Activated naive CD8-positive, alpha-beta T cell (primary cell): ENCODE measurements at regions not wholly inside any gene's neighbourhood (a gene's known extent, or its start where the extent isn't known, plus 50 kb on each side); places are given as distances from the start of the nearest gene placed in this dataset.

Experiments
- H3K27ac Mint-ChIP-seq: one replicate; pipeline ENCODE4 v1.8.0; 2021; ENCODE audit warnings: mixed read lengths
- H3K27me3 Mint-ChIP-seq: one replicate; pipeline ENCODE4 v1.8.0; 2021; ENCODE audit warnings: mixed read lengths
- H3K36me3 Mint-ChIP-seq: one replicate; pipeline ENCODE4 v1.8.0; 2021; ENCODE audit warnings: mixed read lengths
- H3K4me1 Mint-ChIP-seq: one replicate; pipeline ENCODE4 v1.8.0; 2021; ENCODE audit warnings: low read depth, mixed read lengths
- H3K4me3 Mint-ChIP-seq: one replicate; pipeline ENCODE4 v1.8.0; 2021; ENCODE audit warnings: mild to moderate bottlenecking, mixed read lengths
- H3K9me3 Mint-ChIP-seq: one replicate; pipeline ENCODE4 v1.8.0; 2021; ENCODE audit warnings: low read depth, mixed read lengths

DNA sequence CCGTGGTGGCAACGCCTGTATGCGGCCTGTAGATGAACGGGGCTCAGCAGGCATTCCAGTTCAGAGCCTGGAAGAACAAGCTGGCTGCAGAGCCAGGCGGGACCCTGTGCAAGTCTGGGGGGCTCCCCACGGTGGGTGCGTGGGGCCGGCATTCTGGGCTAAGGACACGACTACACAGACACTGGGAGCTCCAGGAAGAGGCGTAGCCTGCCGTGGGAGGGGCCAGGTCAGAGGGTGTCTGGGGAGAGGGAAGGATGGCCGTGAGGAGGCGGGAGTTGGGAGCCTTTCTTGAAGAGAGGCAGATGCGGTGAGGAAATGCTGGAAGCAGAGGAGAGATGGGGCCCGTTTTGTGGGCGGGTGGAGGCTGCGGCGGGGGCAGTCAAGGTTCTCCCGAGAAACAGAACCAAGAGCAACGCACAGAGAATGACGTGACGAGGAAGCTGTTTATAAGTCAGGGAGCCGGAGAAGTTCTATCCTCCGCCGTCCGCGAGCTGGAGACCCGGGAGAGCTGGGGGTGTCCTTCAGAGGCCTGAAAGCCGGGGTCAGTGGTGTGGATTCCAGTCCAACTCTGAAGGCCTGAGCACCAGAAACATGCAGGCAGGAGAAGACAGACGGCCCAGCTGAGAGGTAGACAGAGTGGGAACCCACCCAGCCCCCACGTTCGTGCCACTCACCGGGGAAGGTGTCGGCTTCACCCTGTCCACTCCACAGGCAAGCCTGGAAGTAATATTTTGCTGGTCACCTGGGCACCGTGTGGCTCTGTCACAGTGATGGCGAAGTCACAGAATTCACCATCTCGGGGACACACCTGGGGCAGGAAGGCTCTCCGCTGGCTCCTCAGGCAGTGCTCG lies 529.6 kb downstream of the BRD1 start:
- Mint-ChIP-seq H3K27me3 (no peaks in the 10 kb centered on the region), H3K4me1 (no peaks in the 10 kb centered on the region), H3K4me3 (no peak overlapping the region), H3K36me3 (peaks cover 4% of the 10 kb centered on the region), H3K27ac (no peak overlapping the region), H3K9me3 (peaks cover 10% of the 10 kb centered on the region)

DNA sequence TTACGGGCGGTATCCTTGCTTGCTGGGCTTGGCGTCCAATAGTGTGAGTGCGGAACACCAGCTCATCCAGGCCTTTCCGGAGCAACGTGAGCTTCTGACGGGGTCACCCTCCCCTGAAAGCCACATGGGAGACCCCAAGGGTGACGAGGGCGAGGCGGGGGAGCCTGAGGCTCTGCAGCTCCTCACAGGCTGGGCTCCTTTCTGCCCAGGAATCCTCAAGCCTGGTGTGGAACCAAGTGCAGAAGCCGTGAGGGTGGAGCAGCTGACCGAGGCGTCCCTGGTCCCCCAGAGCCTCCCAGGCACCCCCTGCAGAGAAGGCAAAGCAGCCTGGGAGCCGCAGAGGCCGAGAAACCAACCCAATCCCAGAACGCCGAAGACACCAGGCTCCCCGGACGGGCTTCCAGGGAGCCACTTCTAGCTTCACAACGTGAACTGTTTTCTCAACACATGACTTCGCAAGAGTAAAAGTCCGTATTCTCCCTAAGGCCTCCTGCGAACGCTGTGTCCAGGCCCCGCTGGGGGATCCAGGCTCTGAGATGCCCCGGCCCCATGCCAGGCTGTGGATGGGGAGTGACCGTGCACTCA lies 530.3 kb downstream of the BRD1 start:
- peaks cover 4% of the 10 kb centered on the region for H3K36me3 Mint-ChIP-seq
- H3K27me3 Mint-ChIP-seq = no peaks in the 10 kb centered on the region
- H3K4me3 Mint-ChIP-seq = no peak overlapping the region
- H3K27ac Mint-ChIP-seq = no peak overlapping the region
- peaks cover 10% of the 10 kb centered on the region for H3K9me3 Mint-ChIP-seq
- H3K4me1 Mint-ChIP-seq = no peaks in the 10 kb centered on the region

DNA sequence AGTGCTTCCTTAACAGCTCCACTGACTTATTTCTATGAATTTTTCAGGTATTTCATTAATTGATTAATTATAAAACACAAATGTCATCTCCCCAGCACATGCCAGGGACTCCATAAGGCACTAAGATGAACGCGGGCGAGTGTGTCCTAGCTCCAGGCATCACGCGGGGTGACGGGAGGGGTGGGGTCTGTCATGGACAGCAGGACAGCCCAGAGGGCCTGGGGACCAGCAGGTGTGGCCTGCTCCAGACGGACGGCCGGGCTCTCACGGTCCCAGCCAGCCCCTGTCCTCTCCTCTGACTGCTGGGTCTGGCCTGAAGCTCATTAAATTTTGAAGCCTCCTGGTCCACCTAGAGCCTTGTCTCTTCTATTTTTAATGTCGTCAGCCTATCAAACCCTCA lies 531.1 kb downstream of the BRD1 start:
- Mint-ChIP-seq H3K27ac (no peak overlapping the region), H3K36me3 (peaks cover 4% of the 10 kb centered on the region), H3K4me3 (no peak overlapping the region), H3K4me1 (no peaks in the 10 kb centered on the region), H3K9me3 (peaks cover 10% of the 10 kb centered on the region), H3K27me3 (no peaks in the 10 kb centered on the region)

DNA sequence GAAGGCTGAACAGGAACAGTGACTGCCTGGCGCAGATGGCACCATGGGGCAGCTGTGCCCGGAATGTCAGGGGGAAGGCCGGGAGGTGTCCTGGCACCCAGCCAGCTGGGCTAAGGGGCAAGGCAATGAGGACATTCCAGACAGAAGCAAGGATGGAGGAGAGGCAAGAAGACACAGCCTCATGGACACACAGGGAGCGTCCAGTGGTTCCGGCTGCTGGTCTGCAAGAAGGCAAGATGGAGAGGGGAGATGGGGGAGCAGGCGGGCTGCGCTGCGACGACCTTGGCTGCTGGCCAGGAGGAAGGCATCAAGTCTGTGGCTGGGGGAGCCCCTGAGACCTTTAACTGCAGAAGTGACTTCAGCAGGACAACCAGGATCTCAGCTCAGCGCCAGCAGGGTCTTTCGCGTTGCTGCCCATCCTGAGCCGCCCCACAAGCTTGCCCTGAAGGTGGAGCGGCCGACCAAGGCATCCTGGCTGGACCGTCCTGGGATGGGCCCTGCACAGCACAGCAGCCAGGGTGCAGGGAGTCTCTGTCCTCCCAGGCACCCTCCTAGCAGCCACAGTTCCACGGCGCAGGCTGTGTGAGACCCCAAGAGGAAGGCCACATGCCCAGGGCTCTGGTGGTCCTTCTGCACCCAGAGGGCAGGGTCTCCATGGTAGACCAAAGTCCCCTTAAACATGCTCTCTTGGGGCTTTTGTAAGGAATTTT lies 531.7 kb downstream of the BRD1 start:
- Mint-ChIP-seq H3K27ac (no peak overlapping the region), H3K36me3 (peaks cover 4% of the 10 kb centered on the region), H3K27me3 (no peaks in the 10 kb centered on the region), H3K4me1 (no peaks in the 10 kb centered on the region), H3K4me3 (no peak overlapping the region), H3K9me3 (peaks cover 10% of the 10 kb centered on the region)

DNA sequence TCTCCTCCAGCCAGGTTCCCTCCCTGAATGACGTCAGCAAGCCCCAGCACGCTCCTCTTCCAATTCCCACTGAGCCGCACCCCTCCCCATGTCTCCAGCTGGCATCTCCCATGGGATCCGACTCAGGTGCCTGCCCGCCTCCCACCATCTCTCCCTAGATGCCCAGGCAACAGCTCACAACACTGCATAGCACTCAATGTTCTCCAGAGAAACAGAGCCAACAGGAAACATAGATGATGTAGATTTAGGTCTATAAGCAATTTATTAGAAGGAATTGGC lies 532.3 kb downstream of the BRD1 start:
- no peak overlapping the region for H3K4me3 Mint-ChIP-seq
- H3K27me3 Mint-ChIP-seq = no peaks in the 10 kb centered on the region
- no peaks in the 10 kb centered on the region for H3K4me1 Mint-ChIP-seq
- peaks cover 4% of the 10 kb centered on the region for H3K36me3 Mint-ChIP-seq
- peaks cover 10% of the 10 kb centered on the region for H3K9me3 Mint-ChIP-seq
- no peak overlapping the region for H3K27ac Mint-ChIP-seq

DNA sequence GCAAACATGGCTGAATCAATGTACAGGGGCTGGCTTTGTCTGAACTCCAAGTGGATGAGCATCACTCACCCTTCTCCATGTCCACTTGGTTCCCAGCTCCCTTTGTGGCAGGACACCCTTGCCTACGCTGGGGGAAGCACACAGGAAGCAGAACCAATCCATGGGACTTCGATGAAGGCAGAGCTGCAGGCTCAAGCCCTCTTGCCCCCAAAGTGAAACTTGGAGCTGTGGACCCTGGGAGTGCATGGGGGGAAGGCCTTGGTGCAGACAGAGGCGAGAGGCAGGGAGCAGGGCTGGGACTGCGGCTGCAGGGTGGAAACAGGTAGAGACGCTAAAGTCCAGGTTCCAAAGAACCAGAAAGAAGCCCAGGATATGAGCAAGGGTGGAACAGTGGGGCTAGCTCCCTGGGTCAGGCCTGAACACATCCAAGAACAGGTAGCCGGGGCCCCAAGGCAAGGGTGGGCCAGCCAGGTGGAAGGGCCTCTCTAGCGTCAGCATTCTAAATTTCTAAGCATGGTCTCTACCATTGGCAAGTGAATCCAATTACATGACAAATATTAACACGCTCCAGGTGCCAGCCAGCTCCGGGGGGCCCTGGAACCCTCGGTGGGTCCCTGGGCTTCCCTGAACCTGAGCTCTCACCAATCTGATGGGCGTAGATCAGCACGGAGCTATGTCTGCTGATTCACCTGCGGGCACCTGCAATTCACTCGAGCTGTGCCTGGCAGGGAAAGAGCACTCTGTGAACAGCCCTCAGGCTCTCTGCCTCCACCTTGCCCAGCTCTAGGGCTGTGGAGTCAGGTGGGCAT lies 532.8 kb downstream of the BRD1 start:
- peaks cover 10% of the 10 kb centered on the region for H3K9me3 Mint-ChIP-seq

DNA sequence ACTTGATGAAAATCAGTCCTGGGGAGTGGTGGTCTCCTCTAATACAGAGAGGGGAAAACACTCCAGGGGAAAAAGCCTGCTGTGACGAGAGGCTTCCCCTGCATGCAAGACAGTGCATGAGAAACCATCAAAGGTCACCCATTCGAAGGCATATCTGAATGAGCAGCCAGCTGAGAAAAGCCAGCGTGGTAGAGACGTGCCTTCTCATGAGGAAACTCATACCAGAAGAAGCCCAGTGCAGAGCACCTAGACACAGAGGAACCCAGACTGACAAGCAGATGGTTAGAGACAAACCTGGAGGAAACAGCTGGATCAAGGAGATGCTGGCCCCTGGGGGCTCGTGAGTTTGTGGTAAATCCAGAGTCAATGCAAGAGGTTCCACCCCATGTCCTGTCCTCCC lies 534.8 kb downstream of the BRD1 start:
- H3K36me3 Mint-ChIP-seq = peaks cover 4% of the 10 kb centered on the region
- H3K27me3 Mint-ChIP-seq = no peaks in the 10 kb centered on the region
- peaks cover 10% of the 10 kb centered on the region for H3K9me3 Mint-ChIP-seq
- no peaks in the 10 kb centered on the region for H3K4me1 Mint-ChIP-seq
- no peak overlapping the region for H3K27ac Mint-ChIP-seq
- no peak overlapping the region for H3K4me3 Mint-ChIP-seq

More for the DNA sequence above, 532.8 kb downstream of the BRD1 start:
- Mint-ChIP-seq H3K36me3 (peaks cover 4% of the 10 kb centered on the region), H3K4me1 (no peaks in the 10 kb centered on the region), H3K4me3 (no peak overlapping the region), H3K27ac (no peak overlapping the region), H3K27me3 (no peaks in the 10 kb centered on the region)

DNA sequence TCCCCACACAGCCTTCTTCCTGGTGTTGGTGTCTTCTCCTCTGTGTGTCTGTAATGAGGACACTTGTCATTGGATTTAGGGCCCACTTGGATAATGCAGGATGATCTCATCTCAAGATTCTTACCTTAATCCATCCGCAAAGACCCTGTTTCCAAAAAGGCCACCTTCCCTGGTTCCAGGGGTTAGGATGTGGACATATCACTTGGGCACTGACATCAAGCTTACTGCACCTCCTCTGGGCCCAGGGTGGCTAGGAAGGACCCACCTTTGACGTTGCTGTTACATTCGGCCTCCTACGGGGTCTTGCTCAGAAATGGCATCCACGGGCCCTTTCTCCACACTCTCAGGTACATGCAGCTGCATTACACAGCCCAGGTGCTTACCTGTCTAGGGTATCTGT lies 535.9 kb downstream of the BRD1 start:
- Mint-ChIP-seq H3K4me1 (no peaks in the 10 kb centered on the region), H3K9me3 (peaks cover 10% of the 10 kb centered on the region), H3K4me3 (no peak overlapping the region), H3K36me3 (peaks cover 4% of the 10 kb centered on the region), H3K27me3 (no peaks in the 10 kb centered on the region), H3K27ac (no peak overlapping the region)

DNA sequence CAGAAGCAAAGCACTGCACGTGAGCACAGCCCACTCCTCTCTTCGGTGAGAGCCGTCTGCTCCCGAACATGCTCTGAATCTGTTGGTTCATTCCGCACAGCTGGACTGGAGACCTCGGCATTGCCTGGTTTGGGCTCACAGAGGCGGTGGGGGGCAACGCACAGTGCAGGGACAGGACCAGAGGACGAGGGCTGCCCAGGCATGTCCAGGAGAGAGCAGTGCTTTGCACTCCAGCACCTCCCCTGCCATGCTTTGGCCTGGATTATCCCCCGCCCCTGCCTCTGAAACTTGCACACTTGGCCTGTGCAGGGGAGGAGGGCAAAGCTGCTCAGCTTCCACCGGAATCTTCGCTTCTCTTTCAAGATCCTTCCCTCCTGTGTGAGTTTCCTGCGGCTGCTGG lies 536.5 kb downstream of the BRD1 start:
- H3K27me3 Mint-ChIP-seq = no peaks in the 10 kb centered on the region
- H3K4me1 Mint-ChIP-seq = no peaks in the 10 kb centered on the region
- no peak overlapping the region for H3K27ac Mint-ChIP-seq
- H3K9me3 Mint-ChIP-seq = peaks cover 10% of the 10 kb centered on the region
- no peak overlapping the region for H3K4me3 Mint-ChIP-seq
- H3K36me3 Mint-ChIP-seq = peaks cover 4% of the 10 kb centered on the region

DNA sequence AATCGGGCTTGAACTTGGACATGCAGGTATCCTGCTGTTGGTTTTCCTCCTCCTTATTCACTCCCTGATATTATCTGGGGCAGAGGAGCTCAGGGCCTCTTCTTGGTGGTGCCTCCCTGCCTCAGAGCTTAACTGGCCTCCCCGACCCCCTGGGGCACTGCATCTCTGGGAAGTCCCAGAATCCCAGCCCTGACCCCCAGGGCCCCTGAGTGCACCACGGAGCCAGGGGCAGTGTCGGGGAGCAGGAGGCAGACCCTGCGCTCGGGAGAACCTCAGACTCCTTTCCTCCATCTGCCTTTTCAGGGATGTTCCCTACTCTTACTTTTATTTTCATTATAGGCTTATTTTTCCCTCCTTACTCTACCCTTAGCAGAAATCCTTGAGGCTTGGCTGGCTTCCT lies 537.0 kb downstream of the BRD1 start:
- no peaks in the 10 kb centered on the region for H3K4me1 Mint-ChIP-seq
- H3K27me3 Mint-ChIP-seq = no peaks in the 10 kb centered on the region
- no peak overlapping the region for H3K27ac Mint-ChIP-seq
- H3K9me3 Mint-ChIP-seq = peaks cover 10% of the 10 kb centered on the region
- H3K4me3 Mint-ChIP-seq = no peak overlapping the region
- H3K36me3 Mint-ChIP-seq = peaks cover 4% of the 10 kb centered on the region

DNA sequence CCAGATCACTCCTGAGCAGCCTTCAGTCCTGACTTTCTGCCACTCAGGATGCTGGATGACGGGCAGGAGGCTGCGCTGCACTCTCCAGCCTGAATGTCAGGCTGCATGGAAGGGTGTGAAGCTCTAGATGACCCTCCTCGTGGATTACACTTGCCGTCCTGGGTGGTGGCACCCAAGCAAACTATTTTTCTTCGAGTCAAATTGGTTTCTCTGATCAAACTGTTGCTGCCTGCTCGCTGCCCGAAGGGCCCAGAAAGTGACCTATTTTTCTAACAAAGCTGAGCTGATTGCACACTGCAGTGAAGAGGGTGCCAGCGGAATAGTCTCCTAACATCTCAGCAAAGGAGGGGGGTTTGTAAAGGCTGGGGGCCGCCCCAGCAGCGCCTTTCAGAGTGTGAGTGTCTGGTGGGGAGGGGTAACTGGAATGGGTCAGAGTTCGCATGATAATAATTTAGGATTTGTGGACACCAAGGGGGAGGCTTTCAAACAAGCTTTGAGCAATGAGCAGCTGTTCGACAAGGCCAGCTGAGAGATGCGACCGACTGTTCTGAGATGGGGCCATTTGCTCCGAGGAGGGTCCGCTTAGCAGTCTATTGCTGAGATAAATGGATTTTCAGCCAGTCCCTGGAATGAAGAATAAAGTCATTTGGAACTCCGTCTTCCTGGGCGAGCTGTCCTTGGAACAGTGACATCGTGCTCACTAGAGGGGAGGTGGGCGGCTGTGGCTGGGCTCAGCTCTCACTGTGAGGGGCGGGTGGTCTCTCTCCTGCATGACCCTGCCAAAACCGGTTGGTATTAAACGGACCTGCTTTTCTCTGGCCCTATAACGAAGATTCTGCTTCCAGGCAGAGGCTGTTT lies 537.6 kb downstream of the BRD1 start:
- Mint-ChIP-seq H3K27me3 (no peaks in the 10 kb centered on the region), H3K27ac (no peak overlapping the region), H3K9me3 (peaks cover 10% of the 10 kb centered on the region), H3K4me1 (no peaks in the 10 kb centered on the region), H3K4me3 (no peak overlapping the region), H3K36me3 (peaks cover 4% of the 10 kb centered on the region)

DNA sequence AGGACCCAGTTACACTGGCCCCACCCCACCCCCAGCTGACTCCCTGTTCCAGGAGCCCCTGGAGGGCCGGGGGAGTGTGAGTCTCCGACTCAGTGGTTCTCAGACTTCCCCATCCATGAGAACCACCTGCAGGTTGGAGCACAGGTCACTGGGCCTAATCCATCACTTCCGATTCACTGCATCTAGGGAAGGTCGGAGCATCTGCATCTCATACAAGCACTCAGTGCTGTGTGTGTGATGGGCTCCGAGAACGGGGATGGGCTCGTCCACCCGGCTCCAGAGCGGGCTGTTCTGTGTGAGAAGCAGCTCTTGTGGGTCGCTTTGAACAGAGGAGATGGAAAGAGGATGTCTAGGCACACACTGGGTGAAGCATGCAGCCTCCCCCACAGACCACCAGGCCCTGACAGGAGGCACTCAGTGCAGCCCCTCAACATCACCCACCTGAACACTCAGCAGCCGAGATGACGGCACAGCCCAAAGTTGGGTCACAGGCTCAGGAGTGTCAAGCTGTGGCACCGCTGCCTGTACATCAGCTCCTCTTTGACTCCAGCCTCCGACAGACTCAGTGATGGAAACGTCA lies 541.4 kb downstream of the BRD1 start:
- peaks cover 12% of the 10 kb centered on the region for H3K27me3 Mint-ChIP-seq
- no peak overlapping the region for H3K4me3 Mint-ChIP-seq
- H3K27ac Mint-ChIP-seq = no peak overlapping the region
- no peaks in the 10 kb centered on the region for H3K9me3 Mint-ChIP-seq
- no peaks in the 10 kb centered on the region for H3K36me3 Mint-ChIP-seq
- no peaks in the 10 kb centered on the region for H3K4me1 Mint-ChIP-seq

DNA sequence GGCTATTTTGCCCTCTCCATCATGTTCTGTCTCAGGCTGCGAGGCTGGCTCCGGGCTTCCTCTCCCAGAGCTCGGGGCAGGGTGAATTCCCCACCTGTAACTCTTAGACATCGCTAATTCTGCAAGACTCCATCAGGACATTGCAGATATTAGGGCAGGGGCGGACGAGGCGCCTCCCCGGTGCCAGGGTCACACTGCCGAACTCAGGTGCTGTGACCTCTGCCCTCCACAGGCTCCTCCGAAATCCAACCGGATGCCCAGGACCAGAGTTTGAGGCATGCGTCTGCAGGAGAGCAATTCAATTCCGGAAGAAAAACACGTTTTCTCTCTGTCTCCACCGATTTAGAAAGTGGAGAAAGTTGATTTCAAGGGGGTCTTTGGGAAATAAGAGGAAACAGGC lies 542.7 kb downstream of the BRD1 start:
- H3K4me3 Mint-ChIP-seq = no peak overlapping the region
- H3K27me3 Mint-ChIP-seq = peaks cover 16% of the 10 kb centered on the region
- no peak overlapping the region for H3K27ac Mint-ChIP-seq
- H3K4me1 Mint-ChIP-seq = no peaks in the 10 kb centered on the region
- no peaks in the 10 kb centered on the region for H3K36me3 Mint-ChIP-seq
- H3K9me3 Mint-ChIP-seq = peaks cover 8% of the 10 kb centered on the region
